ENCODE measurements at regions not wholly inside any gene's neighbourhood (a gene's known extent, or its start where the extent isn't known, plus 50 kb on each side); places are given as distances from the start of the nearest gene placed in this dataset.

DNA sequence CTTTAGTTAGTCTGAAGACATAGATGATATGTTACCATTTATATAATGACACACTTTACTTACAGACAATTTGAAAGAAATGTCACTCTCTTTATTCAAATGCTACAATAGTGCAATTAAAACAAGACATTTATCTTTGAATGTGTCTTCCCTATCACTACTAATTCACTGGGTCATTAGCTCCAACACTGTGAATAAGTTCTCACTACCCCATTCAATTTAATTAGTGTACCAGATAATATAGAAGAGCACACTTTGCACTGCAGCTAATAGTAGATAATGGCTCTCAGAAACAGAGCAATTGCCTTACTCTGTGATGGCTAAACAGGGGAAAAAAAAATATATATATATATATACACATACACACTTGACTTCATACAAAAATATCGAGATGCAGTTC lies 497.0 kb downstream of the DTWD2 start:
- H2AFZ ChIP-seq (ENCODE audit: low read depth, low read length), result no peak overlapping the region
- no peak overlapping the region for H3K4me3 ChIP-seq (replicated peaks in 1 of 3; ENCODE audit: insufficient read depth in 1 of 3, low read depth in 1 of 3, low read length in 3 of 3)
- H3K9me3 ChIP-seq (replicated peaks; ENCODE audit: control insufficient read depth, insufficient read depth, low read length), result no peaks in the 10 kb centered on the region
- H3K4me1 ChIP-seq (ENCODE audit: control insufficient read depth, extremely low read depth, insufficient read depth, low read length), result no peaks in the 10 kb centered on the region
- TF ChIP-seq JUN (IDR thresholded peaks at IDR 0.05; ENCODE audit: borderline replicate concordance, insufficient read depth, insufficient read length, low read depth), result no peak
- no peak for TF ChIP-seq CTCF (IDR thresholded peaks at IDR 0.05; ENCODE audit: extremely low read depth in 1 of 2, insufficient read depth in 1 of 2, low read depth in 1 of 2, low read length in 2 of 2)
- TF ChIP-seq GATA2 (IDR thresholded peaks at IDR 0.05; ENCODE audit: insufficient read depth, insufficient read length, low read depth, low read length), result no peak
- TF ChIP-seq MYC (IDR thresholded peaks at IDR 0.05; ENCODE audit: low read depth, low read length), result no peak
- no peak for TF ChIP-seq EZH2 (IDR thresholded peaks at IDR 0.05; ENCODE audit: borderline replicate concordance, low read depth, low read length, severe bottlenecking)
- no peak for TF ChIP-seq MAX (IDR thresholded peaks at IDR 0.05; ENCODE audit: insufficient read depth, insufficient read length)
- no peak for TF ChIP-seq POLR2A (IDR thresholded peaks at IDR 0.05; ENCODE audit: low read depth, low read length)
- no peak for TF ChIP-seq POLR2AphosphoS5 (IDR thresholded peaks at IDR 0.05; ENCODE audit: insufficient read depth, low read depth, low read length)
- TF ChIP-seq FOS (IDR thresholded peaks at IDR 0.05; ENCODE audit: borderline replicate concordance, insufficient read depth, low read length), result no peak
- intact Hi-C loops (cut with micrococcal nuclease) (no loop called here), dilution Hi-C loops (cut with MboI; ENCODE audit: extremely low pct_ligation_motif_present, low sequenced_read_pairs) (no loop called here)
- H3K9me1 ChIP-seq (replicated peaks; ENCODE audit: control insufficient read depth, extremely low read depth, insufficient read depth, low read length), result no peaks in the 10 kb centered on the region
- ChIA-PET CTCF (no interaction called here), POLR2A (no interaction called here)
- no peak overlapping the region for H3K4me2 ChIP-seq (ENCODE audit: insufficient read depth, low read length)
- H4K20me1 ChIP-seq (replicated peaks; ENCODE audit: control insufficient read depth, extremely low read depth, insufficient read depth, low read length), result no peaks in the 10 kb centered on the region
- H3K79me2 ChIP-seq (ENCODE audit: control insufficient read depth, insufficient read depth, low read length), result no peaks in the 10 kb centered on the region
- H3K9ac ChIP-seq (replicated peaks; ENCODE audit: extremely low read depth, insufficient read depth, low read length), result no peak overlapping the region
- no peak overlapping the region for H3K27ac ChIP-seq (ENCODE audit: insufficient read depth, low read depth, low read length)
- no peaks in the 10 kb centered on the region for H3K27me3 ChIP-seq (ENCODE audit: control insufficient read depth in 2 of 2, insufficient read depth in 2 of 2, low read length in 2 of 2)
- FAIRE-seq (no peak), DNase-seq (ENCODE audit: low read depth, low spot score) (no peak)
- H3K36me3 ChIP-seq (ENCODE audit: control insufficient read depth in 2 of 2, extremely low read depth in 1 of 2, insufficient read depth in 2 of 2, low read length in 2 of 2), result no peaks in the 10 kb centered on the region
- no TSS peak for BruUV-seq (replicated peaks)
